H9 (cell line): ENCODE measurements at regions not wholly inside any gene's neighbourhood (a gene's known extent, or its start where the extent isn't known, plus 50 kb on each side); places are given as distances from the start of the nearest gene placed in this dataset.
"Not testable (repeated sequence)": the region's sequence is repeated elsewhere in the genome, so short reads cannot be mapped to it uniquely, and the experiment has no call there.

Experiments
- DNase-seq: peaks from one replicate; pipeline ENCODE4 v3.0.0-alpha.2; 2017
- H2AFZ ChIP-seq: one replicate; pipeline ENCODE4 v1.6.1; 2013; ENCODE audit warnings: mild to moderate bottlenecking, low read length, control low read depth, moderate library complexity
- H2AK5ac ChIP-seq: 2 replicates; pipeline ENCODE4 v1.6.1; 2013; ENCODE audit warnings: low read length, control low read depth, mixed read lengths; ENCODE audit not compliant: insufficient read length
- H2BK120ac ChIP-seq: one replicate; pipeline ENCODE4 v1.6.1; 2013; ENCODE audit warnings: low read depth, mild to moderate bottlenecking, low read length, control low read depth, inconsistent platforms; ENCODE audit not compliant: poor library complexity, severe bottlenecking
- H2BK12ac ChIP-seq: 2 replicates; pipeline ENCODE4 v1.6.1; 2013; ENCODE audit warnings: low read length, control low read depth, mixed read lengths, low read depth; ENCODE audit not compliant: insufficient read length
- H2BK15ac ChIP-seq: 2 replicates; pipeline ENCODE4 v1.6.1; 2013; ENCODE audit warnings: low read depth, low read length, control low read depth
- H2BK20ac ChIP-seq: one replicate; pipeline ENCODE4 v1.6.1; 2013; ENCODE audit warnings: low read depth, mild to moderate bottlenecking, low read length, control low read depth, inconsistent platforms; ENCODE audit not compliant: poor library complexity, severe bottlenecking
- H2BK5ac ChIP-seq: 2 replicates; pipeline ENCODE4 v1.6.1; 2013; ENCODE audit warnings: low read length, control low read depth, mixed read lengths; ENCODE audit not compliant: insufficient read length
- H3K14ac ChIP-seq: 2 replicates; pipeline ENCODE4 v1.6.1; 2013; ENCODE audit warnings: low read length, control low read depth; ENCODE audit not compliant: insufficient read depth
- H3K18ac ChIP-seq: 2 replicates; pipeline ENCODE4 v1.6.1; 2013; ENCODE audit warnings: low read depth, mild to moderate bottlenecking, mixed read lengths, low read length, control low read depth; ENCODE audit not compliant: insufficient read length
- H3K23ac ChIP-seq: 2 replicates; pipeline ENCODE4 v1.6.1; 2013; ENCODE audit warnings: low read length, control low read depth, mixed read lengths, low read depth; ENCODE audit not compliant: insufficient read length
- H3K23me2 ChIP-seq: 2 replicates; pipeline ENCODE4 v1.6.1; 2013; ENCODE audit warnings: low read depth, mild to moderate bottlenecking, mixed read lengths, low read length, control low read depth; ENCODE audit not compliant: insufficient read length, poor library complexity, severe bottlenecking
- H3K27ac ChIP-seq: 2 replicates; pipeline ENCODE4 v1.5.1; 2013; ENCODE audit warnings: low read length, control low read depth, mixed read lengths, low read depth; ENCODE audit not compliant: insufficient read length
- H3K27me3 ChIP-seq: 2 replicates; pipeline ENCODE4 v1.6.1; 2013; ENCODE audit warnings: low read length, control low read depth, inconsistent platforms; ENCODE audit not compliant: insufficient read depth
- H3K4ac ChIP-seq: 2 replicates; pipeline ENCODE4 v1.6.1; 2013; ENCODE audit warnings: low read depth, mild to moderate bottlenecking, control low read depth, inconsistent platforms, low read length, moderate library complexity
- H3K4me1 ChIP-seq: 2 replicates; pipeline ENCODE4 v1.6.1; 2013; ENCODE audit warnings: low read length, control low read depth, inconsistent platforms; ENCODE audit not compliant: insufficient read depth
- H3K4me2 ChIP-seq: 2 replicates; pipeline ENCODE4 v1.6.1; 2013; ENCODE audit warnings: low read length, control low read depth, mixed read lengths; ENCODE audit not compliant: insufficient read length, insufficient read depth
- H3K56ac ChIP-seq: 2 replicates; pipeline ENCODE4 v1.6.1; 2013; ENCODE audit warnings: low read depth, mild to moderate bottlenecking, mixed read lengths, low read length, control low read depth; ENCODE audit not compliant: insufficient read length
- H3K79me1 ChIP-seq: 2 replicates; pipeline ENCODE4 v1.6.1; 2013; ENCODE audit warnings: low read depth, mild to moderate bottlenecking, moderate library complexity, low read length, control low read depth, inconsistent platforms; ENCODE audit not compliant: insufficient read depth, poor library complexity, severe bottlenecking
- H3K79me2 ChIP-seq: 2 replicates; pipeline ENCODE4 v1.6.1; 2013; ENCODE audit warnings: low read length, control low read depth, inconsistent platforms; ENCODE audit not compliant: insufficient read depth
- H3K9ac ChIP-seq: 2 replicates; pipeline ENCODE4 v1.6.1; 2013; ENCODE audit warnings: low read length, control low read depth, mixed read lengths; ENCODE audit not compliant: insufficient read length; ENCODE audit errors: extremely low read depth
- H3K9me3 ChIP-seq: one replicate; pipeline ENCODE4 v1.6.1; 2013; ENCODE audit warnings: low read depth, low read length, inconsistent platforms; ENCODE audit not compliant: control insufficient read depth
- H3T11ph ChIP-seq: one replicate; pipeline ENCODE4 v1.6.1; 2013; ENCODE audit warnings: mild to moderate bottlenecking, low read length, control low read depth, inconsistent platforms
- H4K20me1 ChIP-seq: one replicate; pipeline ENCODE4 v1.6.1; 2013; ENCODE audit not compliant: control insufficient read depth, insufficient read length, insufficient read depth
- H4K5ac ChIP-seq: 2 replicates; pipeline ENCODE4 v1.6.1; 2013; ENCODE audit warnings: low read depth, mild to moderate bottlenecking, mixed read lengths, low read length, control low read depth; ENCODE audit not compliant: insufficient read length
- H4K8ac ChIP-seq: replicated peaks from 2 replicates; pipeline ENCODE4 v1.6.1; 2013; ENCODE audit warnings: low read length, control low read depth, mixed read lengths, low read depth; ENCODE audit not compliant: insufficient read length
- H4K91ac ChIP-seq: 2 replicates; pipeline ENCODE4 v1.6.1; 2013; ENCODE audit warnings: low read depth, mild to moderate bottlenecking, moderate library complexity, mixed read lengths, low read length, control low read depth; ENCODE audit not compliant: insufficient read length
- H3K27ac Mint-ChIP-seq, 3 experiments: 2 replicates in 2 of 3; 3 replicates in 1 of 3; pipeline ENCODE4 v1.8.0; 2020 to 2021; ENCODE audit warnings: mixed read lengths in 3 of 3, mild to moderate bottlenecking in 1 of 3, moderate library complexity in 1 of 3
- H3K27me3 Mint-ChIP-seq: 2 replicates; pipeline ENCODE4 v1.8.0; 2021; ENCODE audit warnings: low read depth, mild to moderate bottlenecking, moderate library complexity, mixed read lengths
- H3K36me3 Mint-ChIP-seq, 3 experiments: 2 replicates in 2 of 3; 3 replicates in 1 of 3; pipeline ENCODE4 v1.8.0; 2020 to 2021; ENCODE audit warnings: low read depth in 3 of 3, mixed read lengths in 3 of 3; ENCODE audit not compliant: insufficient read depth in 1 of 3
- H3K4me1 Mint-ChIP-seq, 2 experiments: 2 replicates each; pipeline ENCODE4 v1.8.0; 2020; ENCODE audit warnings: mixed read lengths in 2 of 2
- H3K4me3 Mint-ChIP-seq, 2 experiments: 2 replicates in 1 of 2; 3 replicates in 1 of 2; pipeline ENCODE4 v1.8.0; 2020 to 2021; ENCODE audit warnings: mild to moderate bottlenecking in 2 of 2, mixed read lengths in 2 of 2, moderate library complexity in 1 of 2
- H3K9me3 Mint-ChIP-seq, 2 experiments: 2 replicates in 1 of 2; 3 replicates in 1 of 2; pipeline ENCODE4 v1.8.0; 2020; ENCODE audit warnings: mild to moderate bottlenecking in 2 of 2, mixed read lengths in 2 of 2, moderate library complexity in 1 of 2
- CTCF ChIP-seq: fragments of 200-600 bp; sonication (generic); conservative IDR thresholded peaks from 3 replicates; pipeline ENCODE4 v1.8.0; 2021; ENCODE audit warnings: antibody characterized with exemption, mild to moderate bottlenecking
- WGBS: extraction: QIAGEN DNeasy Blood & Tissue Kit; methylation state at CpG from one replicate; pipeline ENCODE4 v1.1.7; 2013; ENCODE audit warnings: missing lambda C conversion rate, low lambda C conversion rate, mixed read lengths; ENCODE audit not compliant: insufficient read length; ENCODE audit errors: extremely low coverage; 5-methylcytosine and 5-hydroxymethylcytosine counted together

GRCh38 chr17:22090263-22090935 is 398.1 kb downstream of the KCNJ18 start:
- Histone ChIP-seq H3K4ac (no peak overlapping the region), H3K18ac (no peak overlapping the region), H3K79me1 (no peaks in the 10 kb centered on the region), H3K27ac (no peak overlapping the region), H3K79me2 (no peaks in the 10 kb centered on the region), H2BK120ac (no peak overlapping the region), H2BK5ac (no peak overlapping the region), H3K4me1 (no peaks in the 10 kb centered on the region), H4K5ac (no peak overlapping the region), H3K56ac (no peak overlapping the region), H2BK15ac (no peak overlapping the region), H4K91ac (no peak overlapping the region), H3K9me3 (no peaks in the 10 kb centered on the region), H4K20me1 (no peaks in the 10 kb centered on the region), H3K27me3 (no peaks in the 10 kb centered on the region), H2BK12ac (no peak overlapping the region), H3K23me2 (no peaks in the 10 kb centered on the region), H3K23ac (no peak overlapping the region), H3K4me2 (no peak overlapping the region), H2AK5ac (no peak overlapping the region), H2BK20ac (no peak overlapping the region), H3K9ac (no peak overlapping the region), H4K8ac (no peak overlapping the region), H3T11ph (no peak overlapping the region), H2AFZ (no peak overlapping the region), H3K14ac (no peak overlapping the region)
- Mint-ChIP-seq H3K4me3 (no peak overlapping the region), H3K4me1 (no peaks in the 10 kb centered on the region), H3K27ac (no peak overlapping the region), H3K27me3 (no peaks in the 10 kb centered on the region; the same call in 1 of the 2 replicates), H3K36me3 (peaks cover 5 to 8% (median 6%) of the 10 kb centered on the region in 3 experiments; a peak in 5 of 7 replicates), H3K9me3 (peaks cover 42 to 60% of the 10 kb centered on the region in 2 experiments)
- no CpG with 5 or more reads among the region's 25 CpGs for WGBS
- DNase-seq, result no peak
- no peak for TF ChIP-seq CTCF

GRCh38 chr17:22091041-22091679 is 398.8 kb downstream of the KCNJ18 start:
- H2BK120ac ChIP-seq, H3K27me3 Mint-ChIP-seq, H3K27ac ChIP-seq, H2BK12ac ChIP-seq, H3K4me1 ChIP-seq, H4K5ac ChIP-seq, H3K4me1 Mint-ChIP-seq, H3K9ac ChIP-seq, H3K56ac ChIP-seq, H3K18ac ChIP-seq, H3T11ph ChIP-seq, H3K14ac ChIP-seq, DNase-seq, H2BK5ac ChIP-seq, H3K23ac ChIP-seq, H3K27ac Mint-ChIP-seq, H2AK5ac ChIP-seq, H3K4me2 ChIP-seq, H2BK15ac ChIP-seq, H3K27me3 ChIP-seq, H2BK20ac ChIP-seq, H3K4ac ChIP-seq, H3K79me1 ChIP-seq, H3K36me3 Mint-ChIP-seq, H4K20me1 ChIP-seq, H2AFZ ChIP-seq, H3K79me2 ChIP-seq, H3K23me2 ChIP-seq, H4K8ac ChIP-seq, H4K91ac ChIP-seq, H3K9me3 ChIP-seq: not testable (repeated sequence)
- WGBS, result 92% methylated on average over 6 of the region's 11 CpGs
- Mint-ChIP-seq H3K4me3 (peak overlapping the region; percentile 56 to 79), H3K9me3 (peaks cover 42 to 62% of the 10 kb centered on the region in 2 experiments)
